ENCODE measurements at regions not wholly inside any gene's neighbourhood (a gene's known extent, or its start where the extent isn't known, plus 50 kb on each side); places are given as distances from the start of the nearest gene placed in this dataset.

DNA sequence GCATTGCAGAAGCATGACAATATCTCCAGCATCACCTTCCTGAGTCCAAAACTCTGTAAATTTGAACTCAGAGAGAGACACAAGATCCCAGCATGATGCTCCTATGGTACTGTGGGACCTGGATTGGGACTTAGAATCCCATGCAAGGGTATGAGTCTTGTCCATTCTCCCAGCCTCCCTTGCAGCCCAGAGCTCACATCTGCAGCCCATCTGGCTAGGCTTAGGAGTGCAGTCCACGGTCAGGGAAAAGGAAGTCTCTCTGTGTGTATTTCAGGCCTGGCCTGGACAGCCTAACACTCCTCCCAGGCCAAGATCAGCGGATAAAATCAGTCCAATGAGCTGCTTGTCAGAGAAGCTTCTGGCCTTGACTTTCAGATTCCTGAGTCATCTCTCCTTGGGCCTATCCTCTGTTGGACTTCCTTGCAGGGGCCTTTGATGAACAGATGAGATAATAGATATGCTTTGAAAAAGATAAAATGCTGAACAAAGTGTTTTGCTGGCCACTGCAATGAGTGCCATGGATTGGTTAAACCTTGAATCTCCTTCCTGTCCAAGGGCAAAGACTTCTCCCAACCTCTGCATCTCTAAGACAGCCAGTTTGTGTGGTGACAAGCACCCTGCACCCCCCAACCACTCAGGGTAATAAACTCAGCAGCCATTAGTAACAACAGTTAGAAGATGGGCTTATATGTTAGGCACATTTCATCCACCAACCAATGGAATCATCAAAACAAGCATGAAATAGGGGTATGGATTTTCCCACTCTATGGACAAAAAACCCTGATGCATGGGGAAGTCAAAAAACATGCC is 412.8 kb upstream of the TBX3 start:
- no peak for DNase-seq

DNA sequence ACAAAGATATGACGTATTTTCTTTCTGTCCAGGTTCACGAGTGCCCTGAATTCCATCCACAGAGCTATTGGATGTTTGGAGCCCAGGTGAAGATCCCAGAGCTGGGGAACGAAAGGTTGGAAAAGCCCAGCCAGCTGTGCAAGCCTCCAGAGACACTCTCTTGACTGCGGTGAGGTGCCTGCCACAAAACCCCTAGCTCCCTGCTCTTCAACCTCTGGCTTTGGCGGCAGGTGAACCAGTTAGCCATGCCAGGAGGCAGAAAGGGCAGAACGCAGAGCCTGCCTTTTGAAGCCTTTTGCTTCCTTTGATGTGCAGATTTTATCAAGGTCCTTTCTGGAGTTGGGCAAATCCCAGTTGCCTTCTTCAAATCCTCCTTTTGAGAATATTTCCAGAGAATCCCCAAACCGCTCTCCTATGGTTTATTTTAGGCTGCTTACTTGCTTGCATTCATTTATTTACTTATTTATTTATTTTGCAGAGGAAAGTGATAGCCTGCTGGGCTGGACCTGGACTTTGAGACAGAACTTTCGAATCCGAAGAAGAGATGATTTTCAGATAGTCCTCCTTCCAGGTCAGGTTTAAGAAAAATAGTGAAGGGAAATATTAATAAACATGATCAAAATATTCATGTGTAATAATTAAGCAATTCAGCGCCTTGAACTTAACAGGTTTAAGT is 411.2 kb upstream of the TBX3 start:
- DNase-seq, result no peak

DNA sequence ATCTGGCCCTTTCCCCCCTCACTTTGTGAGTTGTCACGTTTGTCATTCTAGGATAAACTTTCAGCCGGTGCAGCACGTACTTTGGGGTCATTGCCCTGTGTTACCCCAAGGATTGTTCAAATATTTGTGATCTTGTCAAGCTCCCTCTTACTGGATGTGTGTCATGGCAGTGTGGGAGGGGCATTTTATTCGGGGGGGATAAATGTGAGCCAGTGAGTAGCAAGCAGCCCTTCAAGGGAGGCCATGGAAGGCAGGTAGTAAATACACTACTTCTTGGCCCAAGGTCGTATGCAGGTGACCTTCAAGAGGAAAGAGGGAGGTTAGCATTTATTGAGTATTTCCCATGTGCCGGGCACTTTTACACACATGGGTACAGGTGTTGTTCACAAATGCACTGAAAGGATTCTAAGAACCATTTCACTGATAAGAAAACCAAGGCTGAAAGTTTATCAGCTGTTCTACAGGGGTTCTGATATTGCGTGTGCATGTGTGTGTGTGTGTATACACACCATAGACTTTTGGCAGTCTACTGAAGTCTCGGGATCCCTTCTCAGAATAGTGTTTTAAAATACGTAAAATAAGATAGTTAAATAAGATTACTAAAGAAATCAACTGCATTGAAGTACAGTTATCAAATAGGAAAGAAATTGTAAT is 410.3 kb upstream of the TBX3 start:
- DNase-seq, result no peak

DNA sequence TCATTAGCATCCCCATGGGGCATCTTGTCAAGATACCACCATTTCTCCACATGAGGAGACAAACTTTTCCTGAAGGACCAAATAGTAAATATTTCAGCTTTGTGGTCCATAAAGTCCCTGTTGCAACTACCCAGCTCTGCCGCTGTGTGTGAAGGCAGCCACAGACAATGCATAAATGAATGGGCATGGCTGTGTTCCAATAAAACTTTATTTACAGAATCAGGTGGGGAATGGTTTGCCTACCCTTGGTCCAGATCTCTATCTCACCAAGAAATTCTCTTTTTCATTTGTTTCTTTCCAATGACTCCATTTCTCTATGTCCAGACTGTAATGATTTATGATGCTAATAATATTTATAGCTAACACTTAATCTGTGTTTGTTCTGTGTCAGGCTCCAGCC is 409.3 kb upstream of the TBX3 start:
- DNase-seq, result no peak

DNA sequence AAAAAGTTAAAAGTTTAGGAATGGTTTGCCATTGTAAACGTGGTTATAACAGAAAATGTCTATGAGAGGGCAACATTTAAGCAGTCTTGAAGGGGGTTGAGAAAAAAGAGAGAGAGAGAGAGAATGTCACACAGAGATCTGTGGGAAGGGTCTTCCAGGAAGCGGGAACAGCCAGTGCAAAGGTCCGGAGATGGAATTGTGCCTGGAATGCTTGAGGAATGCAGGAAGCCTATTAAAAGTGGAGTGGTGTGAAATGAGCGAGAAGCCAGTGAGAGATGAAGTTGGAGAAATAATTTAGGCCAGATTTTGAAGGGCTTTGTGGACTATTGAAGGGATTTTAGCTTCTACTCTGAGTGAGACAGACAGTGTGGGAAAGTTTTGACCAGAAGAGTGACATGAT is 406.8 kb upstream of the TBX3 start:
- DNase-seq, result no peak

DNA sequence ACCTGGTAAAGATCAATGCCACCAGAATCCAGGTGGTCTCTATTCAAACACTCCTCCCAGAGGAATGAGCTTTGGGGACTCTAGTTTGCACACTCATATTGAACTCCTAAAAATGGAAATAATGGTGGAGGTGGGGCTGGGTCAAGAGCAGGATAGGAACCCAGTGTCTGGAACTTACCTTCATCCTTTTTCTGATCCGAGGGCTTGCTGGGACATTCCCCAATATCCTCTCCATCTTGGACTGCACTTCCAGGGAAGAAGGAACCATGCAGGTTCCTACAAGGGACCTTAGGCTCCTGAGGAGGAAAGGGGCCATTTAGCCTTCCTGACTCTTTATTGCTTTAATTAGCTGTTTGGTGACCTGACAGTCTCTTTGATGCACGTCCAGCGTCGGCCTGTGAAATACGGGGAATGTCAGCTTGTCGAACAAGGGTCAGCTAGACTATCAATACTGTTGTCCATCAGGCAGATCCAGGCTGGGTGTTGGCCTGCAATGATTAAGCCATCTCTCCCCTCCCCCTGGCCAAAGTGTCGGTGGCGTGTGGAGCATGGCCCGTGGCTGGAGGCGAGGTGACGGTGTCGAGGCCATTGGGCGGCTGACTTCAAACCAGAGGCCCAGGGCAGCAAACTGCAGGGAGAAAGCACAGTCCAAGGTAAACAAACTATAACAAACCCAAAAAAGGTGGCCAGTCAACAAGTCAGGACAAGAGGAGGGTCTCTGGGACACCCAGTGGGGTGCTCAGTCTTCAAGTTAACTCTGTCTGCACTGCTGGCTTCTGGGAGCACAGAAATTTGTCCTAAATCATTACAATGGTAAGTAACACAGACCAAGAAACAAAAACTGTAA is 405.2 kb upstream of the TBX3 start:
- DNase-seq, result no peak

DNA sequence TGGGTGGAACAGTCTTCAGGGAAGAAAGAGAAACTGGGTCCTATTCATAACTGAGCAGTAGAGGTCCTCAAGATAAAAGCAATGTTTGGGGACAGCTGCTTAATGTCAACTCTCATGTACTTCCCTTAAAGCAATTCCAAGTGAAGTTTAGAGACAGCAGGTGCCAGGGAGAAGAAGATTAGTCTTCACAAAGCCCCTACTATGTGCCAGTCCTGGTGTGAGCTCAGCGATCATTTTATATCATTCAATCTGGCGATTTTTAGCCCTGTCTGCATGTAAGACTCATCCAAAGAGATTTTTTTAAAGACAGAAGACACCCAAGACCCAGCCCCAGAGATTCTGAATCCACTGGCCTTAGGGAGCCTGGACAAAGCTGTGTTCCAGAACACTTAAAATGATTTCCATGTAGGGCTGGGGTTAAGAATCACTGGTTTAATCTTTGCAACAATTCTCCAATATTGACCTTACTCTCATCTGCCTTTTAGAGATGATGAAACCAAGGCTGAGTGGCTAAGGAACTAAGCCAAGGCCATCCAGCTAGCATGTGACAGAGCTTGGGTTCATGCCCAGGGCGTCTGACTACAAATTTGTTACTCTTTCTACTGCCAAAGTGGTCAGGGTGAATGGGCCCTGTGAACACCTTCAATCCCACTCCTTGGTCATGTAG is 404.5 kb upstream of the TBX3 start:
- no peak for DNase-seq

DNA sequence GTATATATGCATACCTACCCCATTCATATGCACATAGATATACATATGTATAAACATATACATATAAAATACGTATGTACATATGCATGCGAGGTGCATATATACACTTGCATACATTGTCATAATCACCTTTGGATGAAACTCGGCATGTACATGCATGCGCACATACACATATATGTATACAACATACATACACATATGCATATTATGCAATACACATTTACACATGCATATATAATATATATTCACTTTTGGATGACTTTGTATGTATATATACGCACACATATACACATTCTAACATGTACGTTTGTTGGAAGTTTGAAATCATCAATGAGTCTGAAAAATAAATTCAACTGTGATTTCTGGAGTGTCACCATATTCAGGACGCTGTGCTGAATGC is 401.6 kb upstream of the TBX3 start:
- no peak for DNase-seq

DNA sequence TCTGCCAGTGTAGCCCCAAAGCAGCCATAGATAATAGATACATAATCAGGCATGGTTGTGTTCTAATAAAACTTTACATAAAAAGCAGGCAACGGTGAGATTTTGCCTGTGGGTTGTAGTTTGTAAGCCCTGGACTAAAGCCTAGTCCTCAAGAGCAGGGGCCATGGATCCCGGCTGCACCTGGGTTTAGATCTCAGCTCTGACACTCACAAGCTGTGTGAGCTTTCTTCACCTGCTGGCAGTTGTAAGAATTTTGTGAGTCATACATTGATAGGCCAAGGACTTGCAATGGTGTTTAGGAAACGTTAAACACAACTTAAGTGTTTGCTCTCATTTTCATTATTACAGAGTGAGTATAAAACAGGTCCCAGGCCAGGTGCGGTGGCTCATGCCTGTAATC is 395.8 kb upstream of the TBX3 start:
- no peak for DNase-seq

DNA sequence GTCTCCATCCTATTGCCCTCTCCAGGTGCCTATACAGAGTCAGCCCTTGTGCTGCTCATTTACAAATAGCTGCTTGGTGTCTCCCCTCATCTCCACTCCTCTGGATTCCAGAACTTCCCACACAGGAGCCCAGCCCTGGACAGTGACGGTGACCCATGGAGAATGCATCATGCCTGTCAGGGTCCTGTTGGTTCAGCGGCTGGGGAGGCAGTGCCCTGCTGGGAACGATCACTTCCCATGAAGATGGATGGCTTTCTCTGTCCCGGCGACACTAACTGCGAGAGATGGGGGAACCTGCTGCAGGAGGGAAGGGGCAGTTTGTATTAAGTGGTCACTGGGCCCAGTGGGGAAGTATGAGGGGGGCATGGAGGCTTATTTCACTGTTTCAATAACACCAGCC is 395.0 kb upstream of the TBX3 start:
- no peak for DNase-seq

DNA sequence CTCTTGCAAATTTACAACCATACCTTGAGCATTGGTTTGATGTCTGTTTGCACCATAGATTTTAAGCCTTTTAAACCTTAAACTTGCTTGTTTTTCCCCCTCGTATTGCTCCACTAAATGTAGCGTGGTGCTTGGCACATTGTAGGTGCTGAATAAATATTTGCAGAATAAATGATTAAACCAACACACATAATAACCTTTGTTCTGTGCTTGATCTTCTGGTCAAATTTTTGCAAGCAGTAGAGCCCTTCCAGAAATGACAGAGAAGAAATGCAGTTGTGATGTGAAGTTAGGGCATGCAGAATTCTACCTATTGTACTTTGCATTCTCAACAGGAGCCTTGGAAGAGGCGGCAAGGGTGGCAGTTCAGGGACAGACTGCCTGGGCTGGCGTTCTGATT is 394.4 kb upstream of the TBX3 start:
- no peak for DNase-seq

DNA sequence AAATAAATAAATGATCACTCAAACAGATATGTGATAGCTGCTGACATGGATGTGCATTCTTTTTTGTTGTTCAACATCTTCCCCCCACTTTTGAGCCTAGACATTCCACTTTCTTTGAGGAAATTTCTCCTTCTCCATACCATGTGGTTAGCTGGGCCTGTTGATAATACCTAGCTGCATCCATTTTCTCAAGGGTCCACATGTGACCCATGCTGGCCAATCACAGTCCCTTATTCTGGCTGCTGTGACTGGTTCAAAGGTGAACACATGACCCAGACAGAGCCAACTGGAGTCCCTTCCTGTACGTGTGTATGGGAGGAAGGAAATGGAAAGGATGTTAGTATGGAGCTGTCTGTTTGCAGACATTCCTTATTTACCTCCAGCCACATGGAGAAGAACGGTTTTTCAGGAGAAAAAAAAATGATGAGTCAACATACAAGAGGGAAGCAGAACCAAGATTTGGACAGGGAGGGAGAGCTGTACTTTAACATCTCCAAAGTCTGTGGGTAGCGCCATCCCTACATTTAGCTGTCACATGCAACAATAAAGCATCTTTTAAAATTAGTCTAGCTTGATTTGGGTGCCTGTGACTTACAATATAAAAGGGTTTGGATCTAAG is 391.7 kb upstream of the TBX3 start:
- no peak for DNase-seq

DNA sequence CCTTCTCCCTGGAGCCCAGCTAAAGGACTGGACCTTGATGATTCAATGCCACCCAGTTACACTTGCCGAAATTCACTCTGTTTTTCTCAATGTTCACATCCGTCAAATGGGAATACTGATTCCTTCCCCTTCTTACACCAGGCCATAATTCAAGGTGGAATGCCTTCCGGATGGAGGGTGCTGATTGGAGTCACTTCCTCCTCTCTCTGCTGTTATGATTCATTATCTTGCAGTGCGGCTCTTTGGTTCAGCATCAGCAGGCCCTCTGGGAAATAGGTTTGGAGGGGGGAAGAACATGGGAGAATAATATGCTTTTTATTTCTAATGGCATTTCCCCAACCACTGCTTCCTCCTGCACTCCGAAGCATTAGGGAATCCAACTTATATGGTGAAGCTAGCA is 390.6 kb upstream of the TBX3 start:
- DNase-seq, result no peak

DNA sequence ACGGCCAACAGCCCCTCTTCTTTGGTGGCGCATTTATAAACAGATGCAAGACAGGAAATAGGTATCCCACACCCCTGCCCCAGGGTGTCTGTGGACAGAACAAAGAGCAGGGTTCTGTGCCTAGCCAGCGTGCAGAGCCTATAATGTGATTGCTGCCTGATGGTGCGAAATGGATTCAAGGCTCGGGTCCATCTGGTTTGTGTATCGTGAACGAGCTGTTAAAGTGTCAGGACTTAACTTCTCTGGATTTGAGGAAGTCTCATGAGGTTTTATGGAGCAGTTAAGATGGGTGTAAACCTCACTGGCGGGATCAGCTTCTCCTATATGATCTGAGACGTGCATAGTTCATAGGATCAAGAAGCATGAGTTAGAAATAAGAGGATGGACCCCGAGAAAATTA is 388.7 kb upstream of the TBX3 start:
- DNase-seq, result no peak

DNA sequence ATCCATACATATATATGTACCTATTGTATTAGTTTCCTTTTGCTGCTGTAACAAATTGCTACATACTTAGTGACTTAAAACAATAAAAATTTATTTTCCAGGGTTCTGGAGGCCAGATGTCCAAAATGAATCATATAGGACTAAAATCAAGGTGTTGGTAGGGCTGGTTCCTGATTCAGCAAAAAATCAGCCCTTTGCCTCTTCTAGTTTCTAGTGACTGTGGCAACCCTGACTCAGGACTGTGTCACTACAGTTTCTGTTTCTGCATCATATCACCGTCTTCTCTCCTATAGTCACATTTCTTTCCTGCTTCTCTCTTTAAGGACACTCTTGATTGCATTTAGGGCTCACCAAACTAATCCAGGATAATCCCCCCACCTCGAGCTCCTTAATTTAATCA is 386.3 kb upstream of the TBX3 start:
- no peak for DNase-seq

DNA sequence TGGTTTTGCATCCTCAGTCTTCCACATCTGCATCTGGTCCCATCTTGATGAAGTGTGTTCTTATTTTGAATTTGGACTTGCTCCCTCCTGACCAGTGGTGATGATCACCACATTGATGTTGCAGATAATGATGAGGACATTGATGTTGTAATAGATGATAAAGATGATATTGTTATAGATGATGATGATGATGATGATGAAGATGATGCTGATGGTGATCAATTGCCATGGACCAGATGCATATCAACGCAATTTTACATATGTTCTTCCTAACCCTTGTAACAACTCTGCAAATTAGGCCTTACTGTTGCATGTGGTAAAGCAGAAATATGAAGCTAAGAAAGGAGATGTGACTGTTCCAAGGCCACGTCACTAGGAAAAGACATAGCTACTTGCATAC is 380.3 kb upstream of the TBX3 start:
- DNase-seq, result no peak

DNA sequence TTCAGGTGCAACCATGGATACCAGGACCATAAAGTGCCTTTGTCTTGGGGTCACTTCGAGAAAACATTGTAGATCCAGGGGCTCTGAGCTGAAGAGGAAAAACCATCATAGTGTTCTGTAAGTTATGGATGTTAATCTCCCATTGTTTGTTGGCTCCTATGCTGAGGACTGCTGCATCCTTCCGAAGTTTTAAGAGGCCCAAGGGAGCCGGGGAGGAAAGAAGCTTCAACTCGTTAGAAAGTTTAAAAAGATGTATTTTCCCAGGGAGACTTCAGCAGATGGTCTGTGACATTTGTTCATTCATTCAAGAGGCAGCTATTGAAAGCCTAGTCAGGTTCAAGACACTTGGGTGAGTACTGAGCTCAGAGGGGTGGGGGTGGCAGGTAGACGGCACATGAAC is 378.8 kb upstream of the TBX3 start:
- DNase-seq, result no peak

DNA sequence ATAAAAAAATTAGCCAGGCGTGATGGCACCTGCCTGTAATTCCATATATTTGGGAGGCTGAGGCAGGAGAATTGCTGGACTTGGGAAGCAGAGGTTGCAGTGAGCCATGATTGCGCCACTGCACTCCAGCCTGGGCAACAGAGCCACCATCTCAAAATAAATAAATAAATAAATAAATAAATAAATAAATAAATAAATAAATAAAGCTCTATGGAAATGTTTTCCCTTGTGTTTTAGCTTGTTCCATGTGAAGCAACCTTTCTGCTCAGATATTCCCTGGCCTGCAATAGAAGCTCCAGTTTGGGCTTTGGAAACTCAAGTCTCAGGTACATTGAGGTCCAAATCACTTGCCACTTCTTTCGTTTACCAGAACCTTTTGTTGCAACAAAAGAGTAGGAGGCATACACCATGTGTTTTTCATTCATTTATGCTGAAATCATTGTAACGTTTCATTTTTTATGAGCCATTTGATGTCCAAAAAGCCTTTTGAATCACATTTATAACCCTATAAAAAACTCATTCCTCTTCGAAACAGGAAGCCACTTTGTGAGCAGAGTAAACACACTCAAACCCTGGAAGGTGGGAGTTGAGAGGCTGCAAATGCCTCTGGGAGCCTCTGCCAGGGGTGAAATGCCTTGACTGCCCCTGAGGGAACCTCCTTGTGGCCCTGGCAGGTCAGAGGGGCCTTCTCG is 376.6 kb upstream of the TBX3 start:
- DNase-seq, result no peak

DNA sequence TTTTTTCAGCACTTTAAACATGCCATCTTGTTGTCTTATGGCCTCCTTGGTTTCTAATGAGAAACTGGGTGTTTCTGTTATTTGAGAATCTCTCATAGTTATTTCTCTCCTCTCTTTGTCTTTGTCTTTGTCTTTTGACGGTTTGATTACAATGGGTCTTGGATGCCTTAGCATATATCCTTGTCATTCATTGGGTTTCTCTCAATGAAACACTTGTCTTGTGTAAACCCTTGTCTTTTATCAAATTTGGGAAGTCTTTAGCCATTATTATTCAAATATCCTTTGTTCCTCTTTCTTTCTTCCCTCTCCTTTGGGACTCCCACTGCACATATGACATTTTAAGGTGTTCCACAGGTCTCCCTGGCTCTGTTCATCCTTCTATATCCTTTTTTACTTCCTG is 373.5 kb upstream of the TBX3 start:
- DNase-seq, result no peak

DNA sequence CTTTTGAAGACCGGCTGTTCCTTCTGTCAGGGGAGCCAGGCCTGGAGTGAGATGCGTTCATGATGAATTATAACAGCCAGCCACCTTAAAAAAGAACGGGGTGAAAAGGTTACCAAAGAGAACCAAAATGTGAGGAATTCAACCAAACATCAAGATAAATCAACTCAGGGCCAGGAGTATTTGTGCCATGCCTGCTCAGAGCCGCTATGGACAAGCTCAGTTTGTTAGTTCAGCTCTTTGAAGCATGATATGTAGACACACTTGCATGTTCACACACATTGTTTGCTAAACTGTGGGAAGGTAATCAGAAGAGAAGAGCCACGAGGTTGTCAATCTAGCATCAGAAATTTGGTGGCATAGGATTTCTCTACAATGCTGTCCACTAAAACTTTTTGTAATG is 367.4 kb upstream of the TBX3 start:
- no peak for DNase-seq

DNA sequence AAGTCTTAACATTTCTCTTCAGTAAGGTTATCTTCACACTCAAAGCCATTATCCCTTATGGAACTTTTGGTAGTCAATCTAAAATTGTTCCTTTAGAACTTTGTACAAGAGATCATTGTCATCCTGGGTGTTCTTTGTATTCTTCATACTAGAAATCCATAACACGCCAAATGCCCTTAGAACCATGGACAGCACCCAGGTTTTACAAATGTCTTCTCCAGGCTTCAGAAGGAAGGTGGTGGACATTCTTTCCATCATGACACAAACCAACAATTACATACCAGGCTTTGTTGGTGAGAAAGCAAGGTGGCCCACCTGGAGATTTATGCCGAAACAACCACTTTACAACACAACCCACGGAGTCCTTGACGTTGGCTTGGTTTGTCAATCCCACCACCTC is 365.6 kb upstream of the TBX3 start:
- DNase-seq, result no peak

DNA sequence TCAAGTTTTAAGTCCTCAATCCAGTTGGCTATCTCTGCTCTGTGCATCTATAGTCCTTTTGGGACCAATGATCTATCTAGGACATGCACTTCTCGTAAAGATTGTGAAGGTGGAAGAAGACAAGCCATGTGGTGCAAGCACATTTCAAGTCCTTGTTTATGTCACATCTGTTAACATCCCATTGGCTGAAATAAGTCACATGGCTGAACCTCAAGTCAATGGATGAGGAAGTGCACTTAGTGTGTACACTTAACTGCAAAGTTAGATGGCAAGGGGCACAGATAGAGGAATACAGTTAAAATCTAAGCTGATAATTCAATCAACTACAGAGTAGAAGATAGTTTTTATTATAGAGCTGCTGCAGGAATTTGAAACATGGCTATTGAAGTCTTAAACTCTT is 362.8 kb upstream of the TBX3 start:
- no peak for DNase-seq

All from COR-L47 (cell line).